T-helper 2 cell treated with Interferon-gamma antibody and Interleukin-4, amounts not matched to agents 5 μg/mL and 100 μg/mL, for 36 hours (primary cell): ENCODE measurements at regions not wholly inside any gene's neighbourhood (a gene's known extent, or its start where the extent isn't known, plus 50 kb on each side); places are given as distances from the start of the nearest gene placed in this dataset.

Experiments used
- DNase-seq: peaks from one replicate; pipeline ENCODE4 v3.0.0; 2021; ENCODE audit warnings: low spot score
- H3K27ac Mint-ChIP-seq: one replicate; pipeline ENCODE4 v1.8.0; 2021; ENCODE audit warnings: mild to moderate bottlenecking, mixed read lengths
- H3K27me3 Mint-ChIP-seq: one replicate; pipeline ENCODE4 v1.8.0; 2021; ENCODE audit warnings: low read depth, mixed read lengths
- H3K36me3 Mint-ChIP-seq: one replicate; pipeline ENCODE4 v1.8.0; 2021; ENCODE audit warnings: low read depth, mixed read lengths
- H3K4me1 Mint-ChIP-seq: one replicate; pipeline ENCODE4 v1.8.0; 2021; ENCODE audit warnings: low read depth, mixed read lengths
- H3K4me3 Mint-ChIP-seq: one replicate; pipeline ENCODE4 v1.8.0; 2022; ENCODE audit warnings: mild to moderate bottlenecking, moderate library complexity, mixed read lengths
- H3K9me3 Mint-ChIP-seq: one replicate; pipeline ENCODE4 v1.8.0; 2021; ENCODE audit warnings: mixed read lengths

DNA sequence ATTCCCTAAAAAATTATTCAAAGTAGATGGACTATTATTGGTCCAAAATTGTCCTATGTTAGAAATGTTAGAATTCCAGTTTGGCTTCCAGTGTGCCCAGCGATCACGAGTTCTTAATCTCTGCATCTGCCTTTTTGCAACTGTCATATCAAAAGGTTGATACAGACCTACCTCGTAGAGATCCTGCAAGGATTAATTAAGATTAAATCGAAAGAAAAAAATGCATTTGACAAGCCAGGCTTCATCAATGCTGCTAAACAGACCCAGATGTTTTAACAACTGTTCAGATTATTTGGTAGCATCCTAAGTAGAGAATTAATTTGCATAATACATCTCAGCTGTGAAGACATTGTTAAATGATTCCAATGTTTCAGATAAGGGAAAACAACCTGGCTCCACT, 336.5 kb downstream of the CRPPA start:
- Mint-ChIP-seq H3K36me3 (no peaks in the 10 kb centered on the region), H3K27me3 (no peaks in the 10 kb centered on the region), H3K4me3 (no peak overlapping the region), H3K9me3 (no peaks in the 10 kb centered on the region), H3K27ac (no peak overlapping the region), H3K4me1 (no peaks in the 10 kb centered on the region)
- no peak for DNase-seq

DNA sequence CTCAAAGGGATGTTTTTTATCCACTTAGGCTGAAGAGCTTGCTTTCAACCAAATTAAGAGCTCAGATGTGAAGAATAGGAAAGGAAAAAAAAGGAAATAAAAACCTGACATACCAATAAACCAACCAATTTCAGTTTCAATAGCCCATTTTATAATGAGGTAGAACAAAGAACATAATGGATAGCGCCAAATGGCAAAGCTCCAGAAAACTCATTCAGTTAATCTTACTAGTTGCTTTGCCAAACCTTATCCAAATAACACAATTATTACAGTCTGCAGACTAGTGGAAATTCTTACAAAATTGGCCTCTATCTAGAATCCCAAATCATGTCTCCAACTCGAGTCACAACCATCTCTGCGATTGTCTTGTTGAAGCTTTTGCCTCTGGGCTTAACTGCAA, 337.0 kb downstream of the CRPPA start:
- Mint-ChIP-seq H3K27me3 (no peaks in the 10 kb centered on the region), H3K4me3 (no peak overlapping the region), H3K36me3 (no peaks in the 10 kb centered on the region), H3K9me3 (no peaks in the 10 kb centered on the region), H3K27ac (no peak overlapping the region), H3K4me1 (no peaks in the 10 kb centered on the region)
- no peak for DNase-seq

GRCh38 chr7:16083931-16084330, 337.4 kb downstream of the CRPPA start:
- no peak overlapping the region for H3K27ac Mint-ChIP-seq
- H3K4me1 Mint-ChIP-seq, result no peaks in the 10 kb centered on the region
- no peak overlapping the region for H3K4me3 Mint-ChIP-seq
- no peaks in the 10 kb centered on the region for H3K36me3 Mint-ChIP-seq
- no peaks in the 10 kb centered on the region for H3K27me3 Mint-ChIP-seq
- no peak for DNase-seq
- no peaks in the 10 kb centered on the region for H3K9me3 Mint-ChIP-seq

DNA sequence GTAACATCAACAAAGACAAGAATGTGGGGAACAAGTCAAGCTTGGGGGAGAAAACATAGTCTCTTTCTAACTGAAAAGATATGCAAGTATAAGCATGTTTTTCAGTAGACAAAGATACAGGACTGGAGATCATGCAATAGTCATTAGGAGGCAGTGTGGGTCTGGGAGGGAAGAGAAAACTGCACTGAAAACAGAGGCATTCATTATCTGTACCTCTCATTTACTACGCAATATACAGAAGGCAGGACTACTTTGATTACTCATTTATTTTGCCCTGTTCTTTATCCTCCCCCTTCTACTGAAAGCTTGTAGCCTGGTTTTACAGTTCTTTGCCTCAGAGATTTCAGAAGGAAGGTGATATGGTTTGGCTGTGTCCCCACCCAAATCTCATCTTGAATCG, 341.2 kb downstream of the CRPPA start:
- Mint-ChIP-seq H3K36me3 (no peaks in the 10 kb centered on the region), H3K9me3 (no peaks in the 10 kb centered on the region), H3K4me3 (no peak overlapping the region), H3K27ac (no peak overlapping the region), H3K27me3 (no peaks in the 10 kb centered on the region), H3K4me1 (no peaks in the 10 kb centered on the region)
- no peak for DNase-seq

- DNase-seq, result no peak
- Mint-ChIP-seq H3K9me3 (no peaks in the 10 kb centered on the region), H3K36me3 (no peaks in the 10 kb centered on the region), H3K4me1 (no peaks in the 10 kb centered on the region), H3K27ac (no peak overlapping the region), H3K4me3 (no peak overlapping the region), H3K27me3 (no peaks in the 10 kb centered on the region)
These were observed 341.6 kb downstream of the CRPPA start for GRCh38 chr7:16079723-16080122.

DNA sequence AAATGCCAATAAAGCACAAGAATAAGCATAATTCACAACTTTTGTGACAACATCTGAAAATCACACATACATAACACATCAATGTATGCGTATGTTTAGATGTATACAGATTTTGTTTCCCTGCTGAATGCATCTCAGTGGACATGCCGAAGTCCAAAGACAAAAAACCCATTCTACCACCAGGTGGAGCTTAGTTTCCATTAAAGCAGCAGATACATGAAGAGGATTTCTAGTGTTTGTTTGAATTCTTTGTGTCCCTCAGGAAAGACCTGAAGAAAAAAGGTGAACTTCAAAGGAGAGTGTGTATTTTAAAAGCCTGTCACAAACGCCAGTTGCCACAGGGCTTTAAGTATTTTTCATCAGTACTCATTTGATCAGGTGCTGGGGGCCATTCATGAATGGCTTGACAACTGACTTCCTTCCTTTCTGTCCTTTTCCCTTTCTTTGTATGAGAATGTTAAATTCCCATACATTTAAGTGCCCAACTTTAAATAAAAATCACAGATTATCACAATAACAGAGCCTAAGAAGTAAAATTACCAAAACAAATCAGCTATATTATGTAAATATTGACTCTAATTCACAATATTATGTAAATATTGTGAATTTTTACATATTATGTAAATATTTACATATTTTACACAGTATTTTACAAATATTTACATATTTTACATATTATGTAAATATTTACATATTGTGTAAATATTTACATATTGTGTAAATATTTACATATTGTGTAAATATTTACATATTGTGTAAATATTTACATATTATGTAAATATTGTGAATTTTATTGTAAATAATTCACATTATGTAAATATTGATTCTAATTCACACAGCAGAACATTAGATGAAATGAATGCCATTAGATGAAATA, 343.0 kb downstream of the CRPPA start:
- no peaks in the 10 kb centered on the region for H3K27me3 Mint-ChIP-seq
- H3K4me1 Mint-ChIP-seq, result no peaks in the 10 kb centered on the region
- no peak overlapping the region for H3K27ac Mint-ChIP-seq
- no peaks in the 10 kb centered on the region for H3K36me3 Mint-ChIP-seq
- no peaks in the 10 kb centered on the region for H3K9me3 Mint-ChIP-seq
- H3K4me3 Mint-ChIP-seq, result no peak overlapping the region
- DNase-seq, result no peak

GRCh38 chr7:16071246-16071857, 350.0 kb downstream of the CRPPA start:
- Mint-ChIP-seq H3K27me3 (no peaks in the 10 kb centered on the region), H3K27ac (no peak overlapping the region), H3K36me3 (no peaks in the 10 kb centered on the region), H3K4me3 (no peak overlapping the region), H3K9me3 (no peaks in the 10 kb centered on the region), H3K4me1 (no peaks in the 10 kb centered on the region)
- no peak for DNase-seq

- no peaks in the 10 kb centered on the region for H3K36me3 Mint-ChIP-seq
- no peaks in the 10 kb centered on the region for H3K4me1 Mint-ChIP-seq
- no peaks in the 10 kb centered on the region for H3K27me3 Mint-ChIP-seq
- H3K27ac Mint-ChIP-seq, result no peak overlapping the region
- DNase-seq, result no peak
- no peak overlapping the region for H3K4me3 Mint-ChIP-seq
- no peaks in the 10 kb centered on the region for H3K9me3 Mint-ChIP-seq
These were observed 350.5 kb downstream of the CRPPA start for GRCh38 chr7:16070806-16071205.

- Mint-ChIP-seq H3K27me3 (no peaks in the 10 kb centered on the region), H3K9me3 (no peaks in the 10 kb centered on the region), H3K4me1 (no peaks in the 10 kb centered on the region), H3K36me3 (no peaks in the 10 kb centered on the region), H3K27ac (no peak overlapping the region), H3K4me3 (no peak overlapping the region)
- no peak for DNase-seq
These were observed 351.3 kb downstream of the CRPPA start for GRCh38 chr7:16069998-16070397.

- H3K27me3 Mint-ChIP-seq, result no peaks in the 10 kb centered on the region
- H3K4me3 Mint-ChIP-seq, result no peak overlapping the region
- no peaks in the 10 kb centered on the region for H3K4me1 Mint-ChIP-seq
- DNase-seq, result no peak
- no peaks in the 10 kb centered on the region for H3K9me3 Mint-ChIP-seq
- no peak overlapping the region for H3K27ac Mint-ChIP-seq
- no peaks in the 10 kb centered on the region for H3K36me3 Mint-ChIP-seq
These were observed 353.2 kb downstream of the CRPPA start for GRCh38 chr7:16068183-16068582.

- Mint-ChIP-seq H3K27me3 (no peaks in the 10 kb centered on the region), H3K27ac (no peak overlapping the region), H3K36me3 (no peaks in the 10 kb centered on the region), H3K4me3 (no peak overlapping the region), H3K4me1 (no peaks in the 10 kb centered on the region), H3K9me3 (no peaks in the 10 kb centered on the region)
- DNase-seq, result no peak
These were observed 353.6 kb downstream of the CRPPA start for GRCh38 chr7:16067711-16068110.

DNA sequence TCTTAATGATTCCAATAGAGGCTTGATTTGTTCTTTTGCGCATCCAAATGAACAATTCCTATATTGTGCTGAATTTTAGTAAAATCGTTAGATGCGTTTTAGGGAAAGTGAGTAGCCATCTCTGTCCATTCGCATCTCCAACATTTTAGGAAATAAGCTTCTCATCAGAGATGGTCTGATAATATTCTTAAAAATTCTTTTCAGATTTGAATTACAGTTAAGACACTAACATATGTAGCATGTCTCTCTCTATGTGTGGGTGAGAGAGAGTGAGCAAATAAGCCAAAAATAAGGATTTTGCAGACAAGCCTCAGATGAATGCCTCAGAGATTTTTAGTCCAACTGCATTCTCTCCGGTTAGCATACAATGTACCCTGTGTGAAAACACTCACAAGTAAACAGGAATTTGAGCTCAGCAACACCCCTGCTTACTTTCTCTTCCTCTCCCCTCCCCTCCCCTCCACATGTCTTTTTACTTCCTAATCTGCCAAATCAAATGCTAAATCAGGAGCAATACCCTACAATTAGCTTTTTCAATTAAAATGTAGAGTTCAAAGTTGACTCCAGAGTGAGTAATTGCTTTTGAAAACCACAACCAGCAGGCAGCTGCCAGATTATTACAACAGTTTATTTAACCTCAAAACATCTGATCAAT, 354.4 kb downstream of the CRPPA start:
- H3K4me1 Mint-ChIP-seq, result no peaks in the 10 kb centered on the region
- no peaks in the 10 kb centered on the region for H3K36me3 Mint-ChIP-seq
- DNase-seq, result no peak
- no peak overlapping the region for H3K4me3 Mint-ChIP-seq
- H3K27me3 Mint-ChIP-seq, result no peaks in the 10 kb centered on the region
- no peaks in the 10 kb centered on the region for H3K9me3 Mint-ChIP-seq
- no peak overlapping the region for H3K27ac Mint-ChIP-seq

GRCh38 chr7:16065939-16066338, 355.4 kb downstream of the CRPPA start:
- H3K36me3 Mint-ChIP-seq, result no peaks in the 10 kb centered on the region
- H3K4me1 Mint-ChIP-seq, result no peaks in the 10 kb centered on the region
- H3K27me3 Mint-ChIP-seq, result no peaks in the 10 kb centered on the region
- no peak overlapping the region for H3K27ac Mint-ChIP-seq
- no peak for DNase-seq
- no peaks in the 10 kb centered on the region for H3K9me3 Mint-ChIP-seq
- H3K4me3 Mint-ChIP-seq, result no peak overlapping the region
